ENCODE measurements at regions not wholly inside any gene's neighbourhood (a gene's known extent, or its start where the extent isn't known, plus 50 kb on each side); places are given as distances from the start of the nearest gene placed in this dataset.

- no peak for DNase-seq
These were observed 54.8 kb downstream of the NOG start for GRCh38 chr17:56648321-56648720.

- DNase-seq: no peak
These were observed 55.3 kb downstream of the NOG start for GRCh38 chr17:56648806-56649205.

DNA sequence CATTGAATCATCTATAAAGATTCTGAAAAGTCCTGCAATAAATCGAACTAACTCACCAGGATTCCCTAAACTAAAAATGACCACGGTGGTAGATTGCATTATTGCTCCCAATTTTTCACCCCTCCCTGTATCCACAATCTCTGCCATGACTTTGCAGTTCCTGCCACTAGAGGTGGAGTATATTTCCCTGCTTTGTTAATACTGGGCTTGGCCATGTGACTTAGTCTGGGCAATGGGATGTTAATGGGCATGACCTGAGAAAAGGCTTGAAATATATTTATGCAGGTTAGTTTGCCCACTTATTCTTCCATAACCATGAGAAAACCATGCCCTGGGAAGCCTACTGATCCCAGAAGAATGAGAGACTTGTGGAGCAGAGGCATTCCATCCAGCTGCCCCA is 59.1 kb downstream of the NOG start:
- no peak for DNase-seq

GRCh38 chr17:56653877-56654276 is 60.4 kb downstream of the NOG start:
- DNase-seq: no peak

DNA sequence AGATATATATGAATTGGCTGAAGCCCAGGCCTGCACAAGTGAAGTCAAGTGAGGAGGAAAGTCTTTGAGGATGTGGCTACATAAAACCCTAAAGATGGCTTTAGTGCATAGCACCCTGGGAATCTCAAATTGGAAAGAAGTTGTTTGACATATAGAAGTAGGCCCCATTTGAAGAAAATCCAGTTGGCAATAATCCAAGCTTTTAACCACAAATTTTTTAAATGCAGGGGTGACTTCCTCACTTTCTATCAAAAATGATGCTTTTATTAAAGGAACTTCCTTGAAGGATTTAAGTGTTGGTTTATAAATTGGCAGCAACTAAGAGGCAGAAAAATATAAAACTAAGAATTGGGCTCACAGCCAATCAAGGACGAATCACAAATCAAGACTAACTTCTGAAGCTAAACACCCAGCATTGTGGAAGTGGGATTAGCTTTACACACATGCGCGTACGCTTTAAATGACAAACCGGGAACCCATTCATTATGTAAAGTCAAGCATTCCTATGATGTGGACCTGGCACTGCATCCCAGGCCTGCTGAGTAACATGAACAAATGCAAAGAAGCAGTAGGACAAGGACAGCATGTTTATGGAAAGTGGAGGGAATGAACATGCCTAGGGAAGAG is 63.3 kb downstream of the NOG start:
- DNase-seq: no peak

DNA sequence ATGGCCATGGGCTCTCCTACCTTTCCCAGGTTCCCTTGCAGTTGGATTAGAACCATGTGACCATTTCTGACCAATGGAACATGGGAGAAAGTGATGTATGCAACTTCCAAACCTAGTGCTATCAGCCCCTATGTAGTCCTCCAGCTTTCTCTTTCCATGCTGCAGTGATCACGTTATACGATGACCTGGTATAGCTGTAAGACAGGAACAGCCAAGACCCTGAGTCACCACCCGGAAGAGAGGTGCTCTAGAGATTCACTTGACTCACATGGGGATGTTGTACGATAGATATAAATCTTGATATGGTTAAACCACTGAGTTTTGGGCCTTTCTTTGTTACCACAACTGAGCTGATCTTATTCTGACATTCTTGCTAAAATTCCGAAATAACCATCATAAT is 65.1 kb downstream of the NOG start:
- DNase-seq: no peak

DNA sequence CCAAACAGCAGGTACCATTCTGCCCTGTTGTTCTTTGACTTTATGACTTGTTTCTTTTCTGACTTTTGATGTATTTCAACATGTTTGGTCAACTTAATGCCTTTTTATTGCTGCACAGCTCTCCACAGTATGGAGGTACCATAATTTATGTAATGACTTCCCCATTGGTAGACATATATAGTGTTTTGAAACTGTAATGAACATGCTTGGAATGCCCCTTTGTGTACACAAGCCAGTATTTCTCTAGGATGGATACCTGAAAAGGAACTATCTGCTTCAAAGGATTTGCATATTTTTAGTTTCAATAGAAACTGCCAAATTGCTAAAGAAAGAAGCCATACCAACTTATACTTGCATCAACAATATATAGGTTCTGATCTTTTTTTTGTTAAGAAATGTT is 66.1 kb downstream of the NOG start:
- no peak for DNase-seq

DNA sequence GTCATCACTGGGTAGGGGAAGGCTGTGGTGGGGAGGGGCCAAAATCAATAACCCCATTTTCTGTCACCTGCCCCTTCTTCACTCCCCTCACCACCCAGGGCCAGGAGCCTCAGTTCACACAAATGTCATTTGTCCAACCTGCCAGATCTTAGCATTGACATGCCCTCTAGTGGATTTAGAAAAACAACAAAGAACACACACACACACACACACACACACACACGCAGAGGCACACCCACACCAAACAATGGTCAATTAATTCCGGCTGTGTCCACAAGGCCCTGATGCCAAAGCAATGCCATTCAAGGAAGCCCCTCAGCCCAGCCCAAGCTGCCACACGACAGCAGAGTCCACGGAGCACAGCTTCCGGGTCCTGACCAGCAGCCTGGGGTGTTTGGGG is 68.4 kb downstream of the NOG start:
- DNase-seq: no peak

DNA sequence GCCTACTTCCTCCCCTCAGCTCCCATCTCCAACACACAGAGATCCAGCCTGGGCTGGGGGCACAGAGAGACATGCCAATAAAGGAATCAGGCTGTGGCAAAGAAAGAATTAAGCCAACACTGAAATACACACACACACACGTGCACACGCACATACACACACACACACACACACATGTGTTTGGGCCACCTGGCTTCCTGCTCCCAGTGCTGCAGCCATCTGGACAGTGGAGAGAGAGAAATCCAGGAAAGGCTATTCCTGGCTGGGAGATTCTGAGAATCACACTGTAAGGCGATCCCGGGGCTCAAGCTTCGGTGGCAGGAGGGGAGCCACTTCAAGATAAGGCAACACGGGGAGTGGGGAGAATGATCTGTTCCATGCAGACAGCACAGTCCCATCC is 72.4 kb downstream of the NOG start:
- DNase-seq: no peak

DNA sequence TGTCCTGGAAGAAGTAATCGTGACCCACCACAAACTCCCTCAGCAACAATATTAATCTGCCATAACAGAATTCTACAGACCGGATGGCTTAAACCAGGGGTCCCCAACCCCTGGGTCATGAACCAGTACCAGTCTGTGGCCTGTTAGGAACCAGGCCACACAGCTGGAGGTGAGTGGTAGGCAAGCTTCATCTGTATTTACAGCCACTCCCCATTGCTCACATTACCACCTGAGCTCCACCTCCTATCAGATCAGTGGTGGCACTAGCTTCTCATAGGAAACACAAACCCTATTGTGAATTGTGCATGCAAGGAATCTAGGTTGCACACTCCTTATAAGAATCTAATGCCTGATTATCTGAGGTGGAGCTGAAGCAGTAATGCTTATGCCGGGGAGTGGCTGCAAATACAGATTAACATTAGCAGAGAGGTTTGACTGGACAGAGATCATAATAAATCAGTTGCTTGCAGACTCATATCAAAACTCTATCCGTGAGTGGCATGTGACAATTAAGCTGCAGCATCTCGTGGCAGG is 74.5 kb downstream of the NOG start:
- no peak for DNase-seq

- DNase-seq: no peak
These were observed 78.7 kb downstream of the NOG start for GRCh38 chr17:56672195-56672594.

GRCh38 chr17:56674401-56674925 is 81.0 kb downstream of the NOG start:
- DNase-seq: no peak

DNA sequence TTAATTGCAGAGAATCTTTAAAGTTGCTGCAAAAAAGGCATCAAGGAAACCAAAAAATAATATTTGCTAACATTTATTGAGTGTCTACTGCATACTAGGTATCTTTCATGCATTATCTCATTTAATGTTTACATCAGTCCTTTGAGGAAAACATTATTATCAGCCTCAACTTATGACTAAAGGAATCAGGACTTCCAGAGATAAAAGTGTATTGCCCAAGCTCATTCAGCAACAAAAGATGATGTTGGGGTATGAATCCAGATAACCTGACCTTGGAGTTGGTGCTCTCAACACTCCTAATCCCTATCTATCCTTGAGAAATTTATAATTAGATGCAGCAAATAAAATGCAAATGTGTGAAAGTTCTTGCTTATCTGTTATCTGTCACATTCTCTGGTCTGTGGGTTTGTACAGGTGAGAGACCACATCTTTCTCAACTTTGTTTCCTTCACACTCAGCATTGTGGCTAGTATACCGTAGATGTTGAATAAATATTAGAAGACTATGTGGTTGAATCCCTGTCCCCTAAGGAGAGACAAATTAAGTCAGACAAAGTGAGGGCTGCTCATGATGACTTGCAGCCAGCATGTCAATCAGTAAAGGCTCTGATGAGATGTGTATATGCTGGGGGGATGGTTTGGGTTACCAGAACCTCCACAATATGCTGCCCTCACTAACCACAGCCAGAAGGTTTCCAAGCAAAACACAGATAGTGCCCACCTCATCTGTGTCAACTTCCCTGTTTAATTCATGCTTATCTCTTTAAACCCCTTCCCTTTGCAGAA is 82.6 kb downstream of the NOG start:
- DNase-seq: no peak

DNA sequence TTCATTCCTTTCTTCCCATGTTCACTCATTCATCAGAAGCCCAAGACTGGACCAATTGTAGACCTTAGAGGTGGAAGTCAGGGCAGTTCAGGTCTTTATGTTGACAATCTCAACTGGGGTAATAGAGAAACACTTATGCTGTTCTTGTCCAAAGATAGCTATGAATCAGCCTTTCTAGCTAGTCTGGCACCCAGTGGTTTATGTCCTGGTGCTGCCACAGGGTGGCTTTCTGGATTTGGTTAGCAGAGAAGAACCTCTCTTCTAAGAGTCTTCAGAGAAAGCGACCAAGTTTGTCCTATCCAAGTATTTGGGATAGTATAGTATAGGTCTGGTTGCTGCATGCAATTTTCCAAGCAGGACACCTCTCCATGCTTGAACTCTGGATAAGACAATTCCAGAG is 83.3 kb downstream of the NOG start:
- no peak for DNase-seq

DNA sequence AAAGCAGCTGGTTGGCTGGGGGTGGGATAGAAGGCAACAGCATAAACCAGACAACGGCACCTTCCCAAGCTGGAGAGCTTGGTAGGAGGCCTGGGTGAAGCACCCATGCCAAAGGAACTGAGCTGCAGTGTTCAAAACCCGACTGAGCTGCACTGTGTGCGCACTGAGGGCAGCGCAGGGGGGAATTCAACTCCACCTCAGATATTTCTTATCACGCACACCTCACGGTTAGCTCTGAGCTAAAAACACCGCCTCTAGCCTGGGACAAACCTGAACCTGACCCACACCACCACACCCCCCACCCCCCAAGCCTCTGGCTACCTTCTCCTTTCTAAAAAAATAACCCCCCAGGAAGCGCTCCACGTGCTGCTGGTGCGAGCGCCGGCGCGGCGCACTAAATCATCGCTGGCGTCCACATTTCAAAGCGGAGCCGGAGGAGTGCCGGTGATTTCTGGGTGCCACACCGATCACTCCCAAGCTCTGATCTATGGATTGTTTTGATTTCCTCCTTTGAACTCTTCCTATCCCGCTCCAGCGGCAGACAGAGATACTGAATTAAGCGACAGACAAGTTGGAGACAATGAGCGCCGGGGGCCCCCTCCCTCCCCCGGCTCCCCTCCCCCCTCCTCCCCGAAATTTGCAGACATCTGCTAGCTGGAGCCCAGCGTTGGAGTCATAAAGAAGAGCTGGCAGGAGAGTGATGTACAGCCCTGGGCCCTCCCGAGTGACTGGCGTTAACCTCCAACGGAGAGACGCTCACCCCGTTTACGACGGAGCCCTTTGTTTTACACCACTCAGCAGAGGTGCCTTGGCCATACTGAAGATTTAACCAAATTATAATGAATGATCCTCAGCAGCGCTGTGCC is 85.0 kb downstream of the NOG start:
- no peak for DNase-seq

GRCh38 chr17:56679115-56679776 is 85.7 kb downstream of the NOG start:
- no peak for DNase-seq

DNA sequence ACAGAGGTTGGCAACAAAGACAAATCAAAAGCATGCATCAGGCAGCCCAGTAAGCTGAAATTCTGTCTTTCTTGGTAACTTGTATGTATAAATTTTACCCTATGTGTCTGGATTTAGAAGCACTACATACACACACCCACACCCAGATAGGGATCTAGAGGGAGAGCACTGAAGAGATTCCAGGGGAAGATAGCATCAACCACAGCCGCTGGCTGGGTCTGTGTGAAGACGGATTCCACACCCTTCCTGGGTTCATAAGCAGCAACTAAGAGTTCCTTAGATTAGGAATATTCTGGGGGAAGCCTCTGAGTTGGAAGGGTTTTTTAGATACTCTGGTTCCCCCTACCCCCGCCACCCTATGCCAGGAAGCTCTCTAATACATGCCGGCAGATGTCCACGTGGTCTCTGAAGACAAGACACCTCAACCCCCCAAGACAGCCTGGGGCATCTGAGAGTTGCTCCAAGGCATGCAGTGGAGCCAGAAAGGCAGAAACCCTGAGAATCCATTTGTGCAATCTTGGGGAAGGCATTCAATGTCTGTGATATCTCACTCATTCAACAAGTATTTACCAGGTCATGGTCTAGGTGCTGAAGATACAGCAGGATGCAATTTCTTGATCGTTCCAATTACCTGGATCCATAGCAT is 86.4 kb downstream of the NOG start:
- no peak for DNase-seq

DNA sequence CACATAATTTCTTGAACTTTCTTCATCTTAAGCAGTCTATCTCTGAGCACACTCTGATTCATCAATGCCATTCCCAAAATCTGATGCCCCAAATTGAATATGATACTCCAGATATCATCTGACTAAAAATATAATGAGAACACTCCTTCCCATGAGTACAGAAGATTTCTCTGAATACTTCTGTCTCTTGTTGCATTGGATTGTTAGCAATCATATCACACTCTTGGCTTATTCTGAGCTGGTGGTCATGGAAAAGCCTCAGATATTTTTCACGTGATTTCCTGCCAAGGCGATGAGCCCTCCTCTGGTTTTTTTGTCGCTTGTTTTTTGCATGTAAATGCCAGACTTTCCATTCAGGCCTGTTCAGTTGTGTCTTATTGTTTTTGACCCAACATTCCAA is 87.2 kb downstream of the NOG start:
- no peak for DNase-seq

DNA sequence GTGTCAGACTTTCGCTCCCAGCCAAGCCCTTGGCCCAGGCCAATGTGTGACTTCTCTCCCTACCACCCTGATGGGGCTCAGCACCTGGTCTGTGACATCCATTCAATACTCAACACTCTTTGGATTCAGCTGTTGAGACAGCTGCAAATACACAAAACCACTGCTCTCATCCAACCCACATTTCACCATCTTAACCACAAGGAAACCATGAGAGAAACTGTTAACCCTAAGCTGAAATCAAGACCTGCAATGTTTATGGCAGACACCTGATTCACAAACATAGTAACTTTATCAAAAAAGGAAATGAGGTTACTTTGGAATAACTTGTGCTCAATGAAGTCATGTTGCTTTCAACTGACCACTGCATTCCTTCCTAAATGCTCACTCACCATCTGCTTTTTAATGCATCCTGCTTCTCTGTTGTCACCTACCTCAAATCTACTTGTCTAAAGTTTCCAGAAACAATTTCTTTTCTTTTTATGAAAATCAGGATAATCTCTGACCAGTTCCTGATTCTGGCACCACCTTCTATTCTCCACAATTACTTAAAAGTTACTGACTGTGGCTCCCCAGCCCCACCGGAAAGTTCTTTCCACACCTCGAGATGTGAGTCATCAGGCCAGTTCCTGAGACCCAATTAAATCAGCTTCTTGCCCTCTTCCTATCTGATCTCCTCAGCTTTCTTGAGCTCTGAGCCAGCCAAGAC is 88.2 kb downstream of the NOG start:
- no peak for DNase-seq

DNA sequence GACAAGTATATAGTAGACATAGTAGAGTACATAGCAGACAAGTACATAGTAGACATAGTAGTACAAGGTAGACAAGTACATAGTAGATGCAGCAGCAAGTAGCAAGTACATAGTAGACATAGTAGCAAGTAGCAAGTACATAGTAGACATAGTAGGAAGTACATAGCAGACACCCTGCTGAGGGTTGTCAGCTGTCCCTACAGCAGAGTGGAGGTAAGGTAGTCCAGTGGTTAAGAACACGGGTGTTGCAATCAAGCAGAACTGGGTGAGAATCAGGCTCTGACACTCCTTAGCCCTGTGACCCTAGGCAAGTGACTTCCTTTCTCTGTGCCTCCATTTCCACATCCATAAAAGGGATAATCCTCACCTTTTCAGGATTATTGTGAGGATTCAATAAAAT is 94.7 kb downstream of the NOG start:
- DNase-seq: no peak

GRCh38 chr17:56690441-56691291 is 97.2 kb downstream of the NOG start:
- DNase-seq: no peak

Data from NCI-H774 (cell line).